GM12865 (cell line): ENCODE measurements at regions not wholly inside any gene's neighbourhood (a gene's known extent, or its start where the extent isn't known, plus 50 kb on each side); places are given as distances from the start of the nearest gene placed in this dataset.

Experiments used
- DNase-seq: peaks from one replicate; pipeline ENCODE4 v3.0.0; 2010; ENCODE audit warnings: low read depth
- H3K4me3 ChIP-seq: 2 replicates; pipeline ENCODE4 v1.5.1; 2011; ENCODE audit warnings: mild to moderate bottlenecking, low read depth, low read length, control low read depth
- CTCF ChIP-seq: IDR thresholded peaks from 2 replicates; pipeline ENCODE4 v1.5.1; 2011; ENCODE audit warnings: low read length, control low read depth, low read depth, inconsistent platforms; ENCODE audit not compliant: insufficient read depth; ENCODE audit errors: missing control alignments

DNA sequence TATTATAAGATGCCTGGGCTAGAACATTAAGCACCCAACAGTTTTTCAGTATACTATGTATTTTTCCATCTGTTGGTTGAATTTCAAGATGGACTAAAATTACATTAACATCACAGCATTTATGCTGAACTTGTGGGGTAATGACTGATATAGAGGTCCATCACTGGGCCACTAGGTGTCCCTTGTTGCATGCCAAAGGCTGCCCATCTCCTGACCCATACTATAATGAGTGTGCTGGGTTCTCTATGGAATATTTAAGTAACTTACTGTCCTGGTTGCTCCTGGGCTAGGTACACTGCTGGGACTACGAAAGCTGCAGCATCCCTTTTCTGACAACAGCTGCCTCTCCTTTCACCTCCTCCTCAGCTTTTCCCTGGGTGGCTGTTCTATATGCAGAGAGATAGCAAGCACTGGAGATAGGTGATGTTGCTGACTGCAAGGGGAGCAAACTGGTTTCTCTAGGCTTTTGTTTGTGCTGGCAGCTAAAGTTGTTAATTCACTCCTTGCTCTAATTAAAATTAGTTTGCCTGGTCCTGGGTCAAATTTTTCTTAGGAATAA lies 138.6 kb upstream of the TRHDE start:
- no peak overlapping the region for H3K4me3 ChIP-seq
- peak; percentile 4 for TF ChIP-seq CTCF

GRCh38 chr12:72134246-72135020 lies 137.7 kb upstream of the TRHDE start:
- DNase-seq: no peak
- H3K4me3 ChIP-seq: no peak overlapping the region
- no peak for TF ChIP-seq CTCF

More for the DNA sequence above, 138.6 kb upstream of the TRHDE start:
- no peak for DNase-seq

GRCh38 chr12:72135021-72135301 lies 137.2 kb upstream of the TRHDE start:
- no peak overlapping the region for H3K4me3 ChIP-seq
- DNase-seq: no peak
- TF ChIP-seq CTCF: no peak

DNA sequence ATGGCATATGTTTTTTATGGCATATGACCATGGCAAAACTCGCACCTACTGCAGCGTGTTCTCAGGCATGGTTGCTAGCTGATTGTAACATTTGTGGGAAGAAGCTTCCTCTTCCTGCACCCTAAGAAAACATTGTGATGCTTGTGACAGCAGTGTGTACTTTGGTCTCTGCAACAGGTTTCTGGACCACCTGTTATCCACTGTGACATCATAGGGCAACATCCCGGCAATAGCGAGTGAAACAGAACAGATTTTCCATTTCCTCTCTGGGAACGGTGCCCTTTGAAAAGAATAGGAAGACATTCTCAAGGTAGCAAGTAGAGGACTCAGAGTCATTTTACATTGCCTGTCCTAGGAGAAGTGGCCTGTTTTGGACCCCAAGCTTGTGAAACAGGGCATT lies 135.4 kb upstream of the TRHDE start:
- DNase-seq: no peak
- no peak overlapping the region for H3K4me3 ChIP-seq
- TF ChIP-seq CTCF: no peak

GRCh38 chr12:72139411-72139810 lies 132.8 kb upstream of the TRHDE start:
- no peak for DNase-seq
- no peak overlapping the region for H3K4me3 ChIP-seq
- TF ChIP-seq CTCF: no peak

GRCh38 chr12:72141381-72141780 lies 130.8 kb upstream of the TRHDE start:
- peak; percentile 37 for TF ChIP-seq CTCF
- H3K4me3 ChIP-seq: no peak overlapping the region
- peak; percentile 74 for DNase-seq

- no peak for TF ChIP-seq CTCF
- DNase-seq: no peak
- no peak overlapping the region for H3K4me3 ChIP-seq
Observed at GRCh38 chr12:72144553-72144952, 127.6 kb upstream of the TRHDE start.
